HG02885 (cell line): ENCODE measurements at regions not wholly inside any gene's neighbourhood (a gene's known extent, or its start where the extent isn't known, plus 50 kb on each side); places are given as distances from the start of the nearest gene placed in this dataset.
A peak's percentile ranks its signal among the peaks of the same experiment; 100 is the strongest.
"Not testable (repeated sequence)": the region's sequence is repeated elsewhere in the genome, so short reads cannot be mapped to it uniquely, and the experiment has no call there.

Experiments
- ATAC-seq: cut with Tn5 transposase; IDR thresholded peaks from one replicate; pipeline ENCODE4 v1.9.1; 2021; ENCODE audit warnings: mild to moderate bottlenecking; ENCODE audit not compliant: unreplicated experiment, poor library complexity

GRCh38 chrX:118211891-118212816, 95.5 kb upstream of the KLHL13 start:
- peak; percentile 57 for ATAC-seq

- ATAC-seq, result peak; percentile 87
Observed at GRCh38 chrX:118212817-118213183, 96.2 kb upstream of the KLHL13 start.

GRCh38 chrX:118215346-118215745, 98.7 kb upstream of the KLHL13 start:
- ATAC-seq, result no peak

- ATAC-seq, result no peak
Observed at GRCh38 chrX:118216087-118216486, 99.5 kb upstream of the KLHL13 start.

- no peak for ATAC-seq
Observed at GRCh38 chrX:118216509-118216908, 99.9 kb upstream of the KLHL13 start.

GRCh38 chrX:118218079-118218478, 101.5 kb upstream of the KLHL13 start:
- ATAC-seq, result no peak

- ATAC-seq, result no peak
Observed at GRCh38 chrX:118218940-118219339, 102.3 kb upstream of the KLHL13 start.

GRCh38 chrX:118219866-118220265, 103.3 kb upstream of the KLHL13 start:
- ATAC-seq, result no peak

GRCh38 chrX:118220509-118220908, 103.9 kb upstream of the KLHL13 start:
- ATAC-seq, result no peak

GRCh38 chrX:118221270-118221669, 104.7 kb upstream of the KLHL13 start:
- no peak for ATAC-seq

- ATAC-seq, result no peak
Observed at GRCh38 chrX:118221733-118222132, 105.1 kb upstream of the KLHL13 start.

GRCh38 chrX:118222421-118222820, 105.8 kb upstream of the KLHL13 start:
- no peak for ATAC-seq

GRCh38 chrX:118225711-118226428, 109.3 kb upstream of the KLHL13 start:
- ATAC-seq, result peak; percentile 85

GRCh38 chrX:118228041-118228440, 111.4 kb upstream of the KLHL13 start:
- no peak for ATAC-seq

- no peak for ATAC-seq
Observed at GRCh38 chrX:118228456-118228855, 111.8 kb upstream of the KLHL13 start.

- ATAC-seq, result no peak
Observed at GRCh38 chrX:118231464-118231863, 114.4 kb upstream of the WDR44 start.

GRCh38 chrX:118239178-118239870, 106.6 kb upstream of the WDR44 start:
- no peak for ATAC-seq

GRCh38 chrX:118239913-118240698, 105.8 kb upstream of the WDR44 start:
- no peak for ATAC-seq

- not testable (repeated sequence) for ATAC-seq
Observed at GRCh38 chrX:118246961-118247360, 98.9 kb upstream of the WDR44 start.

GRCh38 chrX:118249146-118249545, 96.8 kb upstream of the WDR44 start:
- no peak for ATAC-seq
